ENCODE measurements at regions not wholly inside any gene's neighbourhood (a gene's known extent, or its start where the extent isn't known, plus 50 kb on each side); places are given as distances from the start of the nearest gene placed in this dataset.

GRCh38 chr9:88635151-88635550 lies 100.2 kb downstream of the NXNL2 start:
- H3K4me3 ChIP-seq (ENCODE audit: low read depth, low read length) = no peak overlapping the region
- TF ChIP-seq CTCF (IDR thresholded peaks at IDR 0.05; ENCODE audit: borderline replicate concordance, insufficient read depth, low read depth, low read length) = no peak

- no peak for TF ChIP-seq CTCF (IDR thresholded peaks at IDR 0.05; ENCODE audit: borderline replicate concordance, insufficient read depth, low read depth, low read length)
- no peak overlapping the region for H3K4me3 ChIP-seq (ENCODE audit: low read depth, low read length)
Measured at GRCh38 chr9:88641456-88642240, 106.7 kb downstream of the NXNL2 start.

GRCh38 chr9:88642336-88642735 lies 107.4 kb downstream of the NXNL2 start:
- no peak for TF ChIP-seq CTCF (IDR thresholded peaks at IDR 0.05; ENCODE audit: borderline replicate concordance, insufficient read depth, low read depth, low read length)
- no peak overlapping the region for H3K4me3 ChIP-seq (ENCODE audit: low read depth, low read length)

- no peak for TF ChIP-seq CTCF (IDR thresholded peaks at IDR 0.05; ENCODE audit: borderline replicate concordance, insufficient read depth, low read depth, low read length)
- H3K4me3 ChIP-seq (ENCODE audit: low read depth, low read length) = no peak overlapping the region
Measured at GRCh38 chr9:88643931-88644330, 109.0 kb downstream of the NXNL2 start.

GRCh38 chr9:88645172-88645878 lies 110.3 kb downstream of the NXNL2 start:
- TF ChIP-seq CTCF (IDR thresholded peaks at IDR 0.05; ENCODE audit: borderline replicate concordance, insufficient read depth, low read depth, low read length) = no peak
- no peak overlapping the region for H3K4me3 ChIP-seq (ENCODE audit: low read depth, low read length)

- no peak overlapping the region for H3K4me3 ChIP-seq (ENCODE audit: low read depth, low read length)
- TF ChIP-seq CTCF (IDR thresholded peaks at IDR 0.05; ENCODE audit: borderline replicate concordance, insufficient read depth, low read depth, low read length) = no peak
Measured at GRCh38 chr9:88645879-88646199, 110.9 kb downstream of the NXNL2 start.
